ENCODE measurements at regions not wholly inside any gene's neighbourhood (a gene's known extent, or its start where the extent isn't known, plus 50 kb on each side); places are given as distances from the start of the nearest gene placed in this dataset.
"Not testable (repeated sequence)": the region's sequence is repeated elsewhere in the genome, so short reads cannot be mapped to it uniquely, and the experiment has no call there.

DNA sequence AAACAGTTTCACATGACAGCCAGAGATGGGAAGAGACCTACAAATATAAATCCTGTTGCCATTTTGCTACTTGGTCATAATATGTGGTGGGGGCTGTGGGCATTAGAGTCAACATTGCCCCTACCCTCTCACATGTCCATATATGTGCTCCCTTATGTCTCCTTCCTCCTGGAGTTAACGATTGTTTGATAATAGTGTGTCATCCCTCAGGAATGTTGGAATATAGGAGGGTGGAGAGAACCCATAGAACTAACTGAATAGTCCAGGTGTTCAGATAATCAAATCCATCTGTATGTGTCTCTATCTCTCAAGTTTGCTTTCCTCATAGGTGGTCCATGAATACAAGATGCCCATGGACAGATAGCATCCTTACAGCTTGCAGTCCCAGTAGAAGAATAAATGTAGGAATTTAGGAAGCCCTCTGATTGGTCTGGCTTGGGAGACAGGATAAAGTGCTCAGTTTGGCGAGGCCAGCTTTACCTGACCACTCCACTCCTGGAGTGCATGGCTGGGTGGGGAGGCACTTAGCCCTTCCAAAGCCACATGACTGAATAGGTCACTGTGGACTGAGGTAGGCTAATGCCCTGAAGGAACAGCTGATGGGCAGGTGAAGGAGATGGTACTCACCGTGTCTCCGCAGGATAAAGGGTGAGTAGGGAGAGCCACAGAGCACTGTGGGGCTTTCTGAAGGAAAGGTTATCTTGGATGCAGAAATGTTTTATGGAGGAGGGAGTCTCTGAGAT is 166.9 kb downstream of the CDCA7 start:
- Histone ChIP-seq H3K9me3 (ENCODE audit: low read length) (no peaks in the 10 kb centered on the region), H3K4me1 (ENCODE audit: insufficient read depth, low read length) (peaks cover 6% of the 10 kb centered on the region), H3K4me3 (ENCODE audit: low read depth in 1 of 2, low read length in 2 of 2) (no peak overlapping the region), H3K27ac (ENCODE audit: low read depth, low read length) (no peak overlapping the region), H3K36me3 (ENCODE audit: insufficient read depth, low read length) (no peaks in the 10 kb centered on the region), H3K27me3 (ENCODE audit: control insufficient read depth in 1 of 2, insufficient read depth in 2 of 2, low read length in 2 of 2) (no peaks in the 10 kb centered on the region), H3K9ac (ENCODE audit: low read length) (no peak overlapping the region)

DNA sequence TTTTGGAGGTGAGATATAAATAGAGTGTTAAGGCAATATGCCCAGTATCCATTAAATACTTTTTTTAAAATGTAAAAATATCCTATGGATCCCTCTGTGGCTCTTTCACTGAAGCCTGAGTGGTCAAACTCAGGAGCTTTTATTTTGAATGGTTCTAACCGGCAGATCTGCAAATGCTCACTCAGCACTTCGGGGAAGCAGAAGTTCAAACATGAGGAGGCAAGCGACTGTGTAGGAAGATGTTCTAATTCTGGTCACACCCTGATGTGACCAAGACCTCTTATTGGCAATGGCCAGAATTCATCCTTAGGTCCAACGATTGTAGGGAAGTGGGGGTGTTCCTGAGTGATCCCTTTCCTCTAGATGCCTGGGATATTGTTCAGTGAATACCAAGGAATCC is 168.8 kb downstream of the CDCA7 start:
- H3K9ac ChIP-seq (ENCODE audit: low read length): no peak overlapping the region
- H3K27me3 ChIP-seq (ENCODE audit: control insufficient read depth in 1 of 2, insufficient read depth in 2 of 2, low read length in 2 of 2): no peaks in the 10 kb centered on the region
- no peak overlapping the region for H3K27ac ChIP-seq (ENCODE audit: low read depth, low read length)
- H3K36me3 ChIP-seq (ENCODE audit: insufficient read depth, low read length): no peaks in the 10 kb centered on the region
- H3K4me3 ChIP-seq (ENCODE audit: low read depth in 1 of 2, low read length in 2 of 2): no peak overlapping the region
- no peaks in the 10 kb centered on the region for H3K9me3 ChIP-seq (ENCODE audit: low read length)
- H3K4me1 ChIP-seq (ENCODE audit: insufficient read depth, low read length): peaks cover 6% of the 10 kb centered on the region

DNA sequence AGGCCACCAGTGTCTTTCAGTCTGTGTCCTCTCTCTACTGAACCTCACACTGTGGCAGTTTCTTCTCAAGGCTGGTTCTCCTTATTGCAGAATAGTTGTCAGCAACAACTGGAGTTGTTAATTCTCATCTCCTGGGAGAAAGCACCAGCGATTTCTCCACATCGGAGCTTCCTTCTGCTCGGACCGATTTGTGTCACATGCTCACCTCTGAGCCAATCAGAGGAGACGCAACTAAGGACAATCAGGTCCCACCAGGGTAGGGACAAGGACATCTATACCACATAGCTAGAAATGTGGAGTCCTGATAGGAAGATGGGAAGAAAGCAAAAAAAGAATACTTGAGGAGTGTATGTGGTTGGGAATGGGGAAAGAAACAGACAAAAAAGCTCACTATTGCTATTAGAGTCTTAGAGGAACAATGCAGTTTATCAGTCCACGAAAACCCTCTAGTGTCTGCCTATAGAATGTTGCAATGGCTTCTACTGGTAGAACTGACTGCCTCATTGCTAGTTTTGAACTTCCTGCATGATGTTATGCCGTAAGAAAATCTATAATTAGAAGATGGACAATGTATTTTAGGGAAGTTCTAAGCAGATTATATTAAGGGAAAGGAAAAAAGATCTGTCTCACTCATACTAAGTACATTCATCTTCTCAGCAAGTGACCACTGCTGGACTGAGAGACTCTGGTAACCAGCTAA is 169.7 kb downstream of the CDCA7 start:
- Histone ChIP-seq H3K27me3 (ENCODE audit: control insufficient read depth in 1 of 2, insufficient read depth in 2 of 2, low read length in 2 of 2) (no peaks in the 10 kb centered on the region), H3K9ac (ENCODE audit: low read length) (no peak overlapping the region), H3K9me3 (ENCODE audit: low read length) (no peaks in the 10 kb centered on the region), H3K4me1 (ENCODE audit: insufficient read depth, low read length) (peaks cover 6% of the 10 kb centered on the region), H3K36me3 (ENCODE audit: insufficient read depth, low read length) (no peaks in the 10 kb centered on the region), H3K4me3 (ENCODE audit: low read depth in 1 of 2, low read length in 2 of 2) (no peak overlapping the region), H3K27ac (ENCODE audit: low read depth, low read length) (no peak overlapping the region)

DNA sequence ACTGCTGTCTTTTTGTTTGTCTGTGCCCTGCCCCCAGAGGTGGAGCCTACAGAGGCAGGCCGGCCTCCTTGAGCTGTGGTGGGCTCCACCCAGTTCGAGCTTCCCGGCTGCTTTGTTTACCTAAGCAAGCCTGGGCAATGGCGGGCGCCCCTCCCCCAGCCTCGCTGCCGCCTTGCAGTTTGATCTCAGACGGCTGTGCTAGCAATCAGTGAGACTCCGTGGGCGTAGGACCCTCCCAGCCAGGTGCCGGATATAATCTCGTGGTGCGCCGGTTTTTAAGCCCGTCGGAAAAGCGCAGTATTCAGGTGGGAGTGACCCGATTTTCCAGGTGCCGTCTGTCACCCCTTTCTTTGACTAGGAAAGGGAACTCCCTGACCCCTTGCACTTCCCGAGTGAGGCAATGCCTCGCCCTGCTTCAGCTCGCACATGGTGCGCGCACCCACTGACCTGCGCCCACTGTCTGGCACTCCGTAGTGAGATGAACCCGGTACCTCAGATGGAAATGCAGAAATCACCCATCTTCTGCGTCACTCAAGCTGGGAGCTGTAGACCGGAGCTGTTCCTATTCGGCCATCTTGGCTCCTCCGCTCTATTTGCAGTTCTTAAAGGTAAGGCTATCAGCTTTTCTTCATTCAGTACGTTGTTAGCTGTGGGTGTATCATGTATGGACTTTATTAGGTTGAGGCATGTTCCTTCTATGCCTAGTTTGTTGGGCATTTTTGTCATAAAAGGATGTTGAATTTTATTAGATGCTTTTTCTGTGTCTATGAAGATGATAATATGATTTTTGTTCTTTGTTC is 178.3 kb downstream of the CDCA7 start:
- not testable (repeated sequence) for H3K36me3 ChIP-seq (ENCODE audit: insufficient read depth, low read length); H3K27me3 ChIP-seq (ENCODE audit: control insufficient read depth in 1 of 2, insufficient read depth in 2 of 2, low read length in 2 of 2); H3K9me3 ChIP-seq (ENCODE audit: low read length); H3K4me1 ChIP-seq (ENCODE audit: insufficient read depth, low read length); H3K27ac ChIP-seq (ENCODE audit: low read depth, low read length); H3K9ac ChIP-seq (ENCODE audit: low read length); H3K4me3 ChIP-seq (ENCODE audit: low read depth in 1 of 2, low read length in 2 of 2)

DNA sequence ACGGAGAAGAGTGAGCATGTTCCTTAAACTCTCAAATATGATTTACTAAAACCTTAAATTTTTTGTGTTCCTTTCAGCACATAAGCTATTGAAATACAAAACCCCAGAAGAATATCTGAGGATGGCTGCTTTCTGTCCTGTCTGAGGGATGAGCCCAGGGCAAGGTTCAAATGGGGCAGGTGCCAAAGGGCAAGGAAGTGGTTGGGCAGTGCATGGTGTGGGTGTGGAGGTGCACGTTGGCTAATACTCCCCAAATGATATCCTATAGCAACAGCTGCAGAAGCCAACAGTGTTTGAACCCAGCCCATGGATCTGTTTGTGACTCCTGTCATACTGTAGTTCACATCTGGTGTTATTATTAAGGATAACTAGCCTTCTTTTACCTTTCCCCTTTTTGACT is 183.0 kb downstream of the CDCA7 start:
- Histone ChIP-seq H3K36me3 (ENCODE audit: insufficient read depth, low read length) (no peaks in the 10 kb centered on the region), H3K27me3 (ENCODE audit: control insufficient read depth in 1 of 2, insufficient read depth in 2 of 2, low read length in 2 of 2) (no peaks in the 10 kb centered on the region), H3K4me1 (ENCODE audit: insufficient read depth, low read length) (no peaks in the 10 kb centered on the region), H3K9ac (ENCODE audit: low read length) (no peak overlapping the region), H3K27ac (ENCODE audit: low read depth, low read length) (no peak overlapping the region), H3K9me3 (ENCODE audit: low read length) (no peaks in the 10 kb centered on the region), H3K4me3 (ENCODE audit: low read depth in 1 of 2, low read length in 2 of 2) (no peak overlapping the region)

DNA sequence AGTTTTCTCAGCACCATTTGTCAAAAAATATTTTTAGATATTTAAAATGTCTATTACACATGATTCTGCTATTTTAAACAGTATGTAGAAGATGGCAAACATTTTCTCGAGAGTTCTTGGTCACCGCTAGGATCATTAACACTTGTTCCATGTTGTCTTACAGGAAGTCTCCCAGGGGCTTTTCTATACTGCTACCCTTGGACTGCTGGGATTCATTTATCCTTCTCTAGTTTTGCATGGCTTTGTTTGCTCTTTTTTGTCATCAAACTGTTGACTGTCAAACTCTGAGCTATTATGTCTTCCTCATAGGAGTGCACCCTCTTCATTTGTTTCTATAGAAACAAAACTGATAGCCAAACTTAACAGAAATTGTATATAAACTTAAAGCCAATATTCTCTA is 184.9 kb downstream of the CDCA7 start:
- H3K27ac ChIP-seq (ENCODE audit: low read depth, low read length): no peak overlapping the region

DNA sequence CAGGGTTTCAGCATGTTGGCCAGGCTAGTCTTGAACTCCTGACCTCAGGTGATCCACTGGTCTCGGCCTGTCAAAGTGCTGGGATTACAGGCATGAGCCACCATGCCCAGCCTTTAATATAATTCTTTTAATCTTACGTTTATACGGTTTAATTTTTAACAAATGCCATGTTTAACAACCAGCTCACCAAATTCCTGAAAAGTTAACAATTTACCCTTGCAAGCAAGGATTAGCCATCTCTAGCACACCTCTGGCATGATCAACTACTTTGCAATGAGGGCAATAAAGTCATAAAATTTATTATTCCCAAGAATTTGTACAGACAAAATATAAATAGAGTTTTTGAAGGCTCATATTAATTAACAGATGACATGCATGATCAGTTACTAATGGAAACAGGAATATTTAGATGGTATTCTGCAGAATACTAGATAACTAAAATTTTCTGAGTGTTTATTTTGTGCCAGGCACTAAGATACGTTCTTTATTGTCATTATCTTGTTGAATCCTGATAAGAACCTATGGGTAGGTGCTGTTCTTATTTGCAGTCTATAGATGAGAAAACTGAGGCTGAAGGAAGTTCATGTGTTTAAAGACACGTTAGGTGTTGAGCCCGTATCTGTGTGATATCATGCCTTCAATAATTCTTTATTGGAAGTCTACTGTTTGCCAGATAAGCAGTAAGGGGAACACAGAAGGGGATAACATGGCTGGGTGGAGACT is 190.1 kb downstream of the CDCA7 start:
- no peaks in the 10 kb centered on the region for H3K9me3 ChIP-seq (ENCODE audit: low read length)
- no peaks in the 10 kb centered on the region for H3K27me3 ChIP-seq (ENCODE audit: control insufficient read depth in 1 of 2, insufficient read depth in 2 of 2, low read length in 2 of 2)
- no peak overlapping the region for H3K9ac ChIP-seq (ENCODE audit: low read length)
- H3K4me3 ChIP-seq (ENCODE audit: low read depth in 1 of 2, low read length in 2 of 2): no peak overlapping the region
- H3K27ac ChIP-seq (ENCODE audit: low read depth, low read length): no peak overlapping the region
- no peaks in the 10 kb centered on the region for H3K36me3 ChIP-seq (ENCODE audit: insufficient read depth, low read length)
- H3K4me1 ChIP-seq (ENCODE audit: insufficient read depth, low read length): no peaks in the 10 kb centered on the region

More for the DNA sequence above, 184.9 kb downstream of the CDCA7 start:
- Histone ChIP-seq H3K36me3 (ENCODE audit: insufficient read depth, low read length) (no peaks in the 10 kb centered on the region), H3K27me3 (ENCODE audit: control insufficient read depth in 1 of 2, insufficient read depth in 2 of 2, low read length in 2 of 2) (no peaks in the 10 kb centered on the region), H3K4me1 (ENCODE audit: insufficient read depth, low read length) (no peaks in the 10 kb centered on the region), H3K9ac (ENCODE audit: low read length) (no peak overlapping the region), H3K4me3 (ENCODE audit: low read depth in 1 of 2, low read length in 2 of 2) (no peak overlapping the region), H3K9me3 (ENCODE audit: low read length) (no peaks in the 10 kb centered on the region)

DNA sequence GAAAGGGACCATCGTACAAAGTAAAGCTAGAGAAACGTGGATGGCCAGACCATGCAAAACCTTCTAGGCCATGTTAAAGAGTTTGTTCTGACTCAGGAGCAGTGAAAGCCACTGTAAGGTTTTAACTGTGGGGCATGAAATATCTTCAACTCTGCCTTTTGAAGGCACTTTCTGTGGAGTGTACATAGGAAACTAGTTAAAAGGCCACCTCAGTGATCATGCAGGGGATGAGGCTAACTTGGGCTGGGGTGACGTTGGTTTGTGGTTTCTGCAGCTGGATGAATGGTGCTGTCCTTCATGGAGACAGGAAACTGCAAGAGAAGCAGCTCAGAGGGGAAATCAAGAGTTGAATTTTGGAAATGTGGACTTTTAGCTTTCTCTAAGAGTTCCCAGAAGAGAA is 190.7 kb downstream of the CDCA7 start:
- Histone ChIP-seq H3K36me3 (ENCODE audit: insufficient read depth, low read length) (no peaks in the 10 kb centered on the region), H3K4me1 (ENCODE audit: insufficient read depth, low read length) (no peaks in the 10 kb centered on the region), H3K27me3 (ENCODE audit: control insufficient read depth in 1 of 2, insufficient read depth in 2 of 2, low read length in 2 of 2) (no peaks in the 10 kb centered on the region), H3K4me3 (ENCODE audit: low read depth in 1 of 2, low read length in 2 of 2) (no peak overlapping the region), H3K27ac (ENCODE audit: low read depth, low read length) (no peak overlapping the region), H3K9ac (ENCODE audit: low read length) (no peak overlapping the region), H3K9me3 (ENCODE audit: low read length) (no peaks in the 10 kb centered on the region)

DNA sequence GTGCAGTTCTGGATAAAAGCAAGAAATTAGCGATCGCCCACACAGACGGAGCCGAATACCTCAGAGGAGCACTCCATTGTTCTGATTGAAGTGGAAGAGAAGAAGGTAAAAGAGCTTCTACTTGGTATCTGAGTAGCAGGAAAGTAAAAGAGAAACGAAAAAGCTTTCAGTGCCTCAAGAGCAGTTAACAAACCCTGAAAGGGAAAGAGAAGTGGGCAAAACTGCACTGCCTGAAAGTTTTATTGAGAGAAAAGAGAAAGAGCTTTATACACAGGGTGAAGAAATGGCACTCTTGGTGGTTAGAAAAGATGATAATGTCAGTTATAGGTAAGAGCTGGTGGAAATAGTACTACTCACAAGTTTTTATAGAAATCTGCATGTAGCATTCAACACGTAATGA is 192.8 kb downstream of the CDCA7 start:
- Histone ChIP-seq H3K27me3 (ENCODE audit: control insufficient read depth in 1 of 2, insufficient read depth in 2 of 2, low read length in 2 of 2) (no peaks in the 10 kb centered on the region), H3K9me3 (ENCODE audit: low read length) (no peaks in the 10 kb centered on the region), H3K4me1 (ENCODE audit: insufficient read depth, low read length) (no peaks in the 10 kb centered on the region), H3K36me3 (ENCODE audit: insufficient read depth, low read length) (no peaks in the 10 kb centered on the region), H3K4me3 (ENCODE audit: low read depth in 1 of 2, low read length in 2 of 2) (no peak overlapping the region), H3K27ac (ENCODE audit: low read depth, low read length) (no peak overlapping the region), H3K9ac (ENCODE audit: low read length) (no peak overlapping the region)

DNA sequence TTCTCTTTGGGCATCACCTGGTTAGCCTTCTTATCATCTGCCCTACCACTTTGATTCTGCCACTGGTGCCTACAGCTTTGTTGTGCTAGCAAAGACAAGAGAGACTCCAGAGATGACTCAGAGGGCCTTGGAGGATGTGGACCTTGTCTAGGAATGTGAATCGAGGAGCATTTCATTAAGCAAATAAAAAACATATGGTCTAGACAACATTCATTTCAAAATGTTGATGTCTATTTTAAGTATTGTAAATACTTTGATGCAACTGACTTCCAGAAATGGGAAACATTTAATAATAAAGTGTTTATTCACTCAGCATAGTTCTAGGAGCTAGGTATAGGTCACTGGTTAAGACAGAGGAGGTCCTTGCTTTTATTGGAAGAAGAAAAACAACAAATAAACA is 195.5 kb downstream of the CDCA7 start:
- Histone ChIP-seq H3K4me1 (ENCODE audit: insufficient read depth, low read length) (no peaks in the 10 kb centered on the region), H3K27me3 (ENCODE audit: control insufficient read depth in 1 of 2, insufficient read depth in 2 of 2, low read length in 2 of 2) (no peaks in the 10 kb centered on the region), H3K4me3 (ENCODE audit: low read depth in 1 of 2, low read length in 2 of 2) (no peak overlapping the region), H3K9ac (ENCODE audit: low read length) (no peak overlapping the region), H3K36me3 (ENCODE audit: insufficient read depth, low read length) (no peaks in the 10 kb centered on the region), H3K9me3 (ENCODE audit: low read length) (no peaks in the 10 kb centered on the region), H3K27ac (ENCODE audit: low read depth, low read length) (no peak overlapping the region)

DNA sequence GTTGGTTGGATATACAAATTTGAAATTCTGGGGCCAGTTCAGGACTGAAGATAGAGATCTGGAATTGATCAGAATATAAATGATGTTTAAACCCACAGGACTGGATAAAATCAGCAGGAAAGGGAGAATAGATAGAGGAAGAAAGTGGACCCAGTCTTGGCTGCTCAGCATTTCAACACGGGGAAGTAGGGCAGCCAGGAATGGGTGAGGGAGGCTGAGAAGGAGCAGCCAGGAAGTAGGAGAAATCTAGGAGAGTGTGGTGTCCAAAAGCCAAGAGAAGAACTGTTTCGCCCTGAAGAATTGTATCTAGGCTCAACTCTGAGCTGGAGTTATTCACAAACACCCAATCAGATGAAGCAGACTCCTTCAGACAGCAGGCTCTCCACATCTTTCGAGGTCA is 197.9 kb downstream of the CDCA7 start:
- no peaks in the 10 kb centered on the region for H3K9me3 ChIP-seq (ENCODE audit: low read length)
- no peak overlapping the region for H3K27ac ChIP-seq (ENCODE audit: low read depth, low read length)
- H3K4me1 ChIP-seq (ENCODE audit: insufficient read depth, low read length): no peaks in the 10 kb centered on the region
- H3K27me3 ChIP-seq (ENCODE audit: control insufficient read depth in 1 of 2, insufficient read depth in 2 of 2, low read length in 2 of 2): no peaks in the 10 kb centered on the region
- no peaks in the 10 kb centered on the region for H3K36me3 ChIP-seq (ENCODE audit: insufficient read depth, low read length)
- H3K4me3 ChIP-seq (ENCODE audit: low read depth in 1 of 2, low read length in 2 of 2): no peak overlapping the region
- no peak overlapping the region for H3K9ac ChIP-seq (ENCODE audit: low read length)
